Neural crest cell (in vitro differentiated cells): ENCODE measurements at regions not wholly inside any gene's neighbourhood (a gene's known extent, or its start where the extent isn't known, plus 50 kb on each side); places are given as distances from the start of the nearest gene placed in this dataset.
A peak's percentile ranks its signal among the peaks of the same experiment; 100 is the strongest.
"Not testable (repeated sequence)": the region's sequence is repeated elsewhere in the genome, so short reads cannot be mapped to it uniquely, and the experiment has no call there.

Experiments used
- DNase-seq: peaks from one replicate; pipeline ENCODE4 v3.0.0; 2021; ENCODE audit warnings: low read depth, mixed read lengths, low spot score
- H3K27ac Mint-ChIP-seq: one replicate; pipeline ENCODE4 v1.8.0; 2021; ENCODE audit warnings: mild to moderate bottlenecking, mixed read lengths; ENCODE audit not compliant: unreplicated experiment
- H3K27me3 Mint-ChIP-seq: 2 replicates; pipeline ENCODE4 v1.8.0; 2021; ENCODE audit warnings: low read depth, mild to moderate bottlenecking, mixed read lengths
- H3K36me3 Mint-ChIP-seq: 2 replicates; pipeline ENCODE4 v1.8.0; 2021; ENCODE audit warnings: low read depth, mild to moderate bottlenecking, mixed read lengths
- H3K4me1 Mint-ChIP-seq: 2 replicates; pipeline ENCODE4 v1.8.0; 2021; ENCODE audit warnings: mixed read lengths
- H3K4me3 Mint-ChIP-seq: one replicate; pipeline ENCODE4 v1.8.0; 2021; ENCODE audit warnings: mild to moderate bottlenecking, mixed read lengths
- H3K9me3 Mint-ChIP-seq: 2 replicates; pipeline ENCODE4 v1.8.0; 2021; ENCODE audit warnings: mixed read lengths
- CTCF ChIP-seq: fragments of 200-600 bp; sonication (generic); conservative IDR thresholded peaks from 2 replicates; pipeline ENCODE4 v1.5.0; 2021; ENCODE audit warnings: antibody characterized with exemption, mild to moderate bottlenecking

GRCh38 chr16:85229869-85230462 is 117.7 kb upstream of the CIBAR2 start:
- Mint-ChIP-seq H3K27me3 (peaks cover 22% of the 10 kb centered on the region), H3K4me1 (peaks cover 51% of the 10 kb centered on the region), H3K36me3 (no peaks in the 10 kb centered on the region), H3K27ac (no peak overlapping the region), H3K4me3 (no peak overlapping the region), H3K9me3 (peaks cover 9% of the 10 kb centered on the region)
- TF ChIP-seq CTCF: no peak
- DNase-seq: no peak

GRCh38 chr16:85230764-85231383 is 118.6 kb upstream of the CIBAR2 start:
- H3K36me3 Mint-ChIP-seq, DNase-seq, H3K27ac Mint-ChIP-seq, H3K9me3 Mint-ChIP-seq, H3K4me3 Mint-ChIP-seq: not testable (repeated sequence)
- peaks cover 22% of the 10 kb centered on the region for H3K27me3 Mint-ChIP-seq
- H3K4me1 Mint-ChIP-seq: peaks cover 48% of the 10 kb centered on the region

GRCh38 chr16:85231959-85232358 is 119.7 kb upstream of the CIBAR2 start:
- H3K27ac Mint-ChIP-seq: no peak overlapping the region
- H3K4me1 Mint-ChIP-seq: peaks cover 54% of the 10 kb centered on the region
- no peak overlapping the region for H3K4me3 Mint-ChIP-seq
- no peaks in the 10 kb centered on the region for H3K36me3 Mint-ChIP-seq
- no peak for DNase-seq
- TF ChIP-seq CTCF: no peak
- peaks cover 20% of the 10 kb centered on the region for H3K27me3 Mint-ChIP-seq
- peaks cover 9% of the 10 kb centered on the region for H3K9me3 Mint-ChIP-seq

- Mint-ChIP-seq H3K9me3 (peaks cover 9% of the 10 kb centered on the region), H3K36me3 (no peaks in the 10 kb centered on the region), H3K27ac (no peak overlapping the region), H3K27me3 (peaks cover 15% of the 10 kb centered on the region), H3K4me3 (no peak overlapping the region), H3K4me1 (peaks cover 49% of the 10 kb centered on the region)
- TF ChIP-seq CTCF: no peak
- no peak for DNase-seq
Measured at GRCh38 chr16:85232369-85233142, 120.3 kb upstream of the CIBAR2 start.

GRCh38 chr16:85233516-85233915 is 121.2 kb upstream of the CIBAR2 start:
- no peak for DNase-seq
- peaks cover 43% of the 10 kb centered on the region for H3K4me1 Mint-ChIP-seq
- peak overlapping the region; percentile 19 for H3K4me3 Mint-ChIP-seq
- no peak for TF ChIP-seq CTCF
- peaks cover 9% of the 10 kb centered on the region for H3K9me3 Mint-ChIP-seq
- H3K36me3 Mint-ChIP-seq: no peaks in the 10 kb centered on the region
- H3K27me3 Mint-ChIP-seq: peaks cover 9% of the 10 kb centered on the region
- H3K27ac Mint-ChIP-seq: no peak overlapping the region
